CMK (cell line): ENCODE measurements at regions not wholly inside any gene's neighbourhood (a gene's known extent, or its start where the extent isn't known, plus 50 kb on each side); places are given as distances from the start of the nearest gene placed in this dataset.

Source experiments
- DNase-seq: peaks from one replicate; pipeline ENCODE4 v3.0.0-alpha.2; 2010; ENCODE audit warnings: low read depth

- DNase-seq: no peak
These were observed 460.6 kb upstream of the NR2F2 start for GRCh38 chr15:95869920-95870319.

GRCh38 chr15:95872366-95872771 is 458.1 kb upstream of the NR2F2 start:
- DNase-seq: no peak

- DNase-seq: no peak
These were observed 455.9 kb upstream of the NR2F2 start for GRCh38 chr15:95874637-95875036.

- DNase-seq: no peak
These were observed 455.3 kb upstream of the NR2F2 start for GRCh38 chr15:95875121-95875643.

- DNase-seq: no peak
These were observed 450.4 kb upstream of the NR2F2 start for GRCh38 chr15:95880031-95880570.

- no peak for DNase-seq
These were observed 449.9 kb upstream of the NR2F2 start for GRCh38 chr15:95880630-95881029.

GRCh38 chr15:95883064-95883463 is 447.4 kb upstream of the NR2F2 start:
- DNase-seq: no peak

- no peak for DNase-seq
These were observed 446.2 kb upstream of the NR2F2 start for GRCh38 chr15:95884276-95884675.

- no peak for DNase-seq
These were observed 442.7 kb upstream of the NR2F2 start for GRCh38 chr15:95887666-95888390.

GRCh38 chr15:95888762-95889161 is 441.7 kb upstream of the NR2F2 start:
- DNase-seq: no peak

GRCh38 chr15:95894407-95894956 is 436.0 kb upstream of the NR2F2 start:
- DNase-seq: no peak

- DNase-seq: no peak
These were observed 435.0 kb upstream of the NR2F2 start for GRCh38 chr15:95895508-95895907.

GRCh38 chr15:95897651-95898050 is 432.8 kb upstream of the NR2F2 start:
- DNase-seq: no peak

- DNase-seq: no peak
These were observed 431.7 kb upstream of the NR2F2 start for GRCh38 chr15:95898761-95899160.

- DNase-seq: no peak
These were observed 429.2 kb upstream of the NR2F2 start for GRCh38 chr15:95901271-95901670.

- no peak for DNase-seq
These were observed 427.9 kb upstream of the NR2F2 start for GRCh38 chr15:95902606-95903005.

GRCh38 chr15:95903352-95903751 is 427.1 kb upstream of the NR2F2 start:
- no peak for DNase-seq

GRCh38 chr15:95910643-95911212 is 419.8 kb upstream of the NR2F2 start:
- DNase-seq: no peak

- no peak for DNase-seq
These were observed 418.8 kb upstream of the NR2F2 start for GRCh38 chr15:95911570-95912279.

- DNase-seq: no peak
These were observed 418.2 kb upstream of the NR2F2 start for GRCh38 chr15:95912280-95912625.

GRCh38 chr15:95912728-95913127 is 417.8 kb upstream of the NR2F2 start:
- DNase-seq: no peak

GRCh38 chr15:95916568-95916967 is 413.9 kb upstream of the NR2F2 start:
- DNase-seq: no peak

- no peak for DNase-seq
These were observed 412.0 kb upstream of the NR2F2 start for GRCh38 chr15:95918525-95918924.
